ENCODE measurements at regions not wholly inside any gene's neighbourhood (a gene's known extent, or its start where the extent isn't known, plus 50 kb on each side); places are given as distances from the start of the nearest gene placed in this dataset.

DNA sequence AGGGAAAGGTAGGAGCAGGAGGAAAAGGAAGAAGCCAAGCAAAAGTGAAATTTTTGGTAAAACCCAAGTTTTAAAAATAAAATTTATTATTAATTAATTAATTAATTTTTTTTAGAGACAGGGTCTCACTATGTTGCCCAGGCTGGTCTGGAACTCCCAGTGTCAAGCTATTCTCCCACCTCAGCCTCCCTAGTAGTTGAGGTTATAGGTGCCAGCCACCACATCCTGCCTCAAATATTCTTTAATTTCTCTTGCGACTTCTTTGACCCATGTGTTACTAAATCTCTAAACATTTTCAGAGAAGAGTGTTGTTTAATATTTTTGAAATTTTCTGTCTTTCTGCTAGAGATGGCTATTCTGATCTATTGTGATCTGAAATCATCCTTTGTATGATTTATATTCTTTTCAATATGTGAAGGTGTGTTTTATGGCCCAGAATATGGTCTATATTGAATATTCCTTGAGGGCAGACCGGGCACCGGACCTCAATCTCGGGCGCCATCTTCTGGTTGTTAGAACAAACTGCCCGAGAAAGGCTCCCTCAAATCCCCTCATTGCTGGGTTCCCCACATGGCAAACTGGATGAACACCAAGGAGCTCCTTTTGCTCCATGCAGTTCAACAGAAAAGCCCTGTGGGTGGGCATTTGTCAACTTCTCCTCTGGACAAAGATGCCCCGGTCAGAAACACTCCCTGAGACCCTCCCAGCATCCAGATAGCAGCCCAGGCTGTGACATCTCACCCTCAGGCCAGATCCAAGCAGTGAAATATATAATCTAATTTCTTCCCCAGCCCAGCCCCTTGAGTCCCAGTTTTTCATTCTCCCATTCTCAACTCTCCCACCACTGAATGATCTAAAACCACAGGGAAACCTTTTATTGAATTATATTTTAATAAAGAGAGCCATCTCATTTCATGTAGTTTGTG is 110.5 kb downstream of the ASCL4 start:
- no peak overlapping the region for H3K4ac ChIP-seq (ENCODE audit: low read depth in 1 of 2, low read length in 2 of 2)
- no peak overlapping the region for H3K18ac ChIP-seq (ENCODE audit: low read depth in 1 of 2, low read length in 2 of 2)
- H3K23ac ChIP-seq (ENCODE audit: low read length in 2 of 2) = no peak overlapping the region
- no peak overlapping the region for H3K27ac ChIP-seq (ENCODE audit: low read length, poor library complexity, severe bottlenecking)
- peaks cover 23 to 34% of the 10 kb centered on the region in 2 experiments for H3K27me3 ChIP-seq (ENCODE audit: control insufficient read depth in 1 of 2, insufficient read depth in 1 of 2, low read length in 2 of 2)
- no peak overlapping the region for H3K14ac ChIP-seq (ENCODE audit: low read length in 2 of 2)
- H3K4me3 ChIP-seq (ENCODE audit: insufficient read depth in 1 of 2, low read depth in 1 of 2, low read length in 2 of 2) = no peak overlapping the region
- WGBS = 1% methylated on average over 6 of the region's 7 CpGs
- no peak overlapping the region for H3K9ac ChIP-seq (ENCODE audit: low read length)
- H4K91ac ChIP-seq (ENCODE audit: low read length) = no peak overlapping the region
- H2BK12ac ChIP-seq (ENCODE audit: low read length in 2 of 2) = no peak overlapping the region
- no peak overlapping the region for H2BK15ac ChIP-seq (ENCODE audit: low read depth, poor library complexity, severe bottlenecking)
- no peak overlapping the region for H4K8ac ChIP-seq (ENCODE audit: low read length)
- H2AFZ ChIP-seq (ENCODE audit: low read depth, low read length) = no peak overlapping the region
- H2BK5ac ChIP-seq (ENCODE audit: low read depth, low read length, poor library complexity, severe bottlenecking) = no peak overlapping the region
- H2BK120ac ChIP-seq (ENCODE audit: low read depth, low read length) = no peak overlapping the region
- H3K4me1 ChIP-seq (ENCODE audit: control insufficient read depth, insufficient read depth, low read depth, low read length) = no peaks in the 10 kb centered on the region
- DNase-seq = peak; percentile 49
- H3K9me3 ChIP-seq (ENCODE audit: control insufficient read depth, low read length) = no peaks in the 10 kb centered on the region
- no peaks in the 10 kb centered on the region for H3K36me3 ChIP-seq (ENCODE audit: control insufficient read depth in 1 of 2, insufficient read depth in 2 of 2, low read depth in 1 of 2, low read length in 2 of 2)
- H3K4me2 ChIP-seq (ENCODE audit: low read length, poor library complexity, severe bottlenecking) = no peak overlapping the region
- H3K79me1 ChIP-seq (replicated peaks; ENCODE audit: low read length, poor library complexity, severe bottlenecking) = no peaks in the 10 kb centered on the region
- no peak overlapping the region for H2AK5ac ChIP-seq (ENCODE audit: low read length, severe bottlenecking)

DNA sequence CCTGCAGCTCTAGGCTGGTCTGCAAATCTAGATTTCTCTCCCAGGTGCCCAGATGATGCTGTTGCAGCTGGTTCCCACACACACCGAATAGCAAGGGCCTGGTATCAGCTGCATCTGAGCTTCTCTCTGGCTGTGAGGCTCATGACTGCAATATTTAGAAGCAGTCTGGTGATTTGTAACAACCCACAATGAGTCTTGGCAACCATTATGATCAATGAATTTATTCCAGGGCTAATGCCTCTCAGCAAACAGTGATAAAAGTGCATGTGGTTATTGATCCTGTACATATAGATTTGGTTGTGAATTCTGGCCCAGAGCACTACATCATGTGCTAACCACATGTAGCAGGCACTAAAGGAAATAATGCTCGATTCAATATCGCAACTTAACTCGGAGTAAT is 114.3 kb downstream of the ASCL4 start:
- Histone ChIP-seq H3K36me3 (ENCODE audit: control insufficient read depth in 1 of 2, insufficient read depth in 2 of 2, low read depth in 1 of 2, low read length in 2 of 2) (no peaks in the 10 kb centered on the region), H3K9me3 (ENCODE audit: control insufficient read depth, low read length) (no peaks in the 10 kb centered on the region), H3K14ac (ENCODE audit: low read length in 2 of 2) (no peak overlapping the region), H2AK5ac (ENCODE audit: low read length, severe bottlenecking) (no peak overlapping the region), H3K9ac (ENCODE audit: low read length) (no peak overlapping the region), H3K4me1 (ENCODE audit: control insufficient read depth, insufficient read depth, low read depth, low read length) (no peaks in the 10 kb centered on the region), H3K27ac (ENCODE audit: low read length, poor library complexity, severe bottlenecking) (no peak overlapping the region), H3K27me3 (ENCODE audit: control insufficient read depth in 1 of 2, insufficient read depth in 1 of 2, low read length in 2 of 2) (peaks cover 11 to 24% of the 10 kb centered on the region in 2 experiments), H3K4ac (ENCODE audit: low read depth in 1 of 2, low read length in 2 of 2) (no peak overlapping the region), H3K4me2 (ENCODE audit: low read length, poor library complexity, severe bottlenecking) (no peak overlapping the region), H2BK5ac (ENCODE audit: low read depth, low read length, poor library complexity, severe bottlenecking) (no peak overlapping the region), H2BK12ac (ENCODE audit: low read length in 2 of 2) (no peak overlapping the region), H2BK120ac (ENCODE audit: low read depth, low read length) (no peak overlapping the region), H3K4me3 (ENCODE audit: insufficient read depth in 1 of 2, low read depth in 1 of 2, low read length in 2 of 2) (no peak overlapping the region), H3K23ac (ENCODE audit: low read length in 2 of 2) (no peak overlapping the region), H4K91ac (ENCODE audit: low read length) (no peak overlapping the region), H3K18ac (ENCODE audit: low read depth in 1 of 2, low read length in 2 of 2) (no peak overlapping the region), H3K79me1 (replicated peaks; ENCODE audit: low read length, poor library complexity, severe bottlenecking) (no peaks in the 10 kb centered on the region), H2BK15ac (ENCODE audit: low read depth, poor library complexity, severe bottlenecking) (no peak overlapping the region), H2AFZ (ENCODE audit: low read depth, low read length) (no peak overlapping the region), H4K8ac (ENCODE audit: low read length) (no peak overlapping the region)
- WGBS = 96% methylated on average over 4 of the region's 4 CpGs
- no peak for DNase-seq

- Histone ChIP-seq H3K18ac (ENCODE audit: low read depth in 1 of 2, low read length in 2 of 2) (no peak overlapping the region), H4K8ac (ENCODE audit: low read length) (no peak overlapping the region), H3K4ac (ENCODE audit: low read depth in 1 of 2, low read length in 2 of 2) (no peak overlapping the region), H3K9ac (ENCODE audit: low read length) (no peak overlapping the region), H3K9me3 (ENCODE audit: control insufficient read depth, low read length) (no peaks in the 10 kb centered on the region), H3K4me1 (ENCODE audit: control insufficient read depth, insufficient read depth, low read depth, low read length) (no peaks in the 10 kb centered on the region), H3K4me3 (ENCODE audit: insufficient read depth in 1 of 2, low read depth in 1 of 2, low read length in 2 of 2) (no peak overlapping the region), H2AK5ac (ENCODE audit: low read length, severe bottlenecking) (no peak overlapping the region), H3K79me1 (replicated peaks; ENCODE audit: low read length, poor library complexity, severe bottlenecking) (no peaks in the 10 kb centered on the region), H3K14ac (ENCODE audit: low read length in 2 of 2) (no peak overlapping the region), H3K4me2 (ENCODE audit: low read length, poor library complexity, severe bottlenecking) (no peak overlapping the region), H3K23ac (ENCODE audit: low read length in 2 of 2) (no peak overlapping the region), H2BK120ac (ENCODE audit: low read depth, low read length) (no peak overlapping the region), H3K27me3 (ENCODE audit: control insufficient read depth in 1 of 2, insufficient read depth in 1 of 2, low read length in 2 of 2) (peaks cover 4 to 22% of the 10 kb centered on the region in 2 experiments), H2BK15ac (ENCODE audit: low read depth, poor library complexity, severe bottlenecking) (no peak overlapping the region), H4K91ac (ENCODE audit: low read length) (no peak overlapping the region), H2AFZ (ENCODE audit: low read depth, low read length) (no peak overlapping the region), H3K27ac (ENCODE audit: low read length, poor library complexity, severe bottlenecking) (no peak overlapping the region), H2BK12ac (ENCODE audit: low read length in 2 of 2) (no peak overlapping the region), H2BK5ac (ENCODE audit: low read depth, low read length, poor library complexity, severe bottlenecking) (no peak overlapping the region), H3K36me3 (ENCODE audit: control insufficient read depth in 1 of 2, insufficient read depth in 2 of 2, low read depth in 1 of 2, low read length in 2 of 2) (no peaks in the 10 kb centered on the region)
- DNase-seq = peak; percentile 1
- 64% methylated on average over 3 of the region's 3 CpGs for WGBS
These were observed 117.5 kb downstream of the ASCL4 start for GRCh38 chr12:107891967-107892366.

GRCh38 chr12:107894589-107894988 is 120.1 kb downstream of the ASCL4 start:
- Histone ChIP-seq H3K36me3 (ENCODE audit: control insufficient read depth in 1 of 2, insufficient read depth in 2 of 2, low read depth in 1 of 2, low read length in 2 of 2) (no peaks in the 10 kb centered on the region), H3K27ac (ENCODE audit: low read length, poor library complexity, severe bottlenecking) (no peak overlapping the region), H3K4me2 (ENCODE audit: low read length, poor library complexity, severe bottlenecking) (no peak overlapping the region), H2BK120ac (ENCODE audit: low read depth, low read length) (no peak overlapping the region), H4K8ac (ENCODE audit: low read length) (no peak overlapping the region), H2BK15ac (ENCODE audit: low read depth, poor library complexity, severe bottlenecking) (no peak overlapping the region), H3K23ac (ENCODE audit: low read length in 2 of 2) (no peak overlapping the region), H3K4me1 (ENCODE audit: control insufficient read depth, insufficient read depth, low read depth, low read length) (no peaks in the 10 kb centered on the region), H3K18ac (ENCODE audit: low read depth in 1 of 2, low read length in 2 of 2) (no peak overlapping the region), H2AFZ (ENCODE audit: low read depth, low read length) (no peak overlapping the region), H3K9ac (ENCODE audit: low read length) (no peak overlapping the region), H3K4ac (ENCODE audit: low read depth in 1 of 2, low read length in 2 of 2) (no peak overlapping the region), H4K91ac (ENCODE audit: low read length) (no peak overlapping the region), H3K14ac (ENCODE audit: low read length in 2 of 2) (no peak overlapping the region), H2AK5ac (ENCODE audit: low read length, severe bottlenecking) (no peak overlapping the region), H3K27me3 (ENCODE audit: control insufficient read depth in 1 of 2, insufficient read depth in 1 of 2, low read length in 2 of 2) (peaks cover 0 to 8% of the 10 kb centered on the region in 2 experiments), H3K4me3 (ENCODE audit: insufficient read depth in 1 of 2, low read depth in 1 of 2, low read length in 2 of 2) (no peak overlapping the region), H3K9me3 (ENCODE audit: control insufficient read depth, low read length) (no peaks in the 10 kb centered on the region), H2BK5ac (ENCODE audit: low read depth, low read length, poor library complexity, severe bottlenecking) (no peak overlapping the region), H3K79me1 (replicated peaks; ENCODE audit: low read length, poor library complexity, severe bottlenecking) (no peaks in the 10 kb centered on the region), H2BK12ac (ENCODE audit: low read length in 2 of 2) (no peak overlapping the region)
- no peak for DNase-seq
- 64% methylated on average over 3 of the region's 3 CpGs for WGBS
